Esophagus squamous epithelium (tissue), 5 donors: ENCODE measurements at regions not wholly inside any gene's neighbourhood (a gene's known extent, or its start where the extent isn't known, plus 50 kb on each side); places are given as distances from the start of the nearest gene placed in this dataset.

Source experiments
- DNase-seq: peaks from one replicate; lab custom pipeline; 2025; lab: John Stamatoyannopoulos, UW
- H3K27ac ChIP-seq, 4 donors: fragments of 200-600 bp; sonication (generic); one replicate each; pipeline ENCODE4 v1.5.1; 2016 to 2019; ENCODE audit warnings: mild to moderate bottlenecking in 1 of 4
- H3K27me3 ChIP-seq, 4 donors: fragments of 200-600 bp; sonication (generic); 1 replicate in 3 of 4; 2 replicates in 1 of 4; pipeline versions ENCODE4 v1.5.1 to v1.6.0; 2017 to 2021; ENCODE audit warnings: antibody characterized with exemption in 1 of 4
- H3K36me3 ChIP-seq, 3 donors: fragments of 200-600 bp; sonication (generic); one replicate each; pipeline ENCODE4 v1.5.1; 2016 to 2019
- H3K4me1 ChIP-seq, 3 donors: fragments of 200-600 bp; sonication (generic); one replicate each; pipeline ENCODE4 v1.5.1; 2017 to 2019
- H3K4me3 ChIP-seq, 4 donors: fragments of 200-600 bp; sonication (generic); 1 replicate in 3 of 4; 2 replicates in 1 of 4; pipeline ENCODE4 v1.5.1; 2016 to 2019; ENCODE audit warnings: mild to moderate bottlenecking in 2 of 4, moderate library complexity in 1 of 4
- H3K9me3 ChIP-seq, 3 donors: fragments of 200-600 bp; sonication (generic); one replicate each; pipeline ENCODE4 v1.5.1; 2016 to 2019
- POLR2A ChIP-seq, 4 donors: fragments of 450-650 bp; IDR thresholded peaks; one replicate each; pipeline ENCODE4 v1.6.1; 2017; ENCODE audit warnings: antibody characterized with exemption in 4 of 4, mild to moderate bottlenecking in 4 of 4, moderate library complexity in 3 of 4
- WGBS, 2 donors: methylation state at CpG; one replicate each; pipeline ENCODE4 v1.1.5; 2018; 5-methylcytosine and 5-hydroxymethylcytosine counted together
- intact Hi-C: fragments of 100-400 bp; cut with DNase I; formaldehyde crosslinking; loops from one replicate; pipeline ENCODE4 v1.15.0; 2022
- TF ChIP-seq, protein P1 (sequence below), 6 experiments: fragments of 450-650 bp in 4 of 6; fragments of 200-600 bp in 2 of 6; sonication (generic) in 2 of 6; IDR thresholded peaks; one replicate each; pipeline ENCODE4 v1.5.1; 2016 to 2019; ENCODE audit warnings: antibody characterized with exemption in 6 of 6, mild to moderate bottlenecking in 4 of 6, moderate library complexity in 4 of 6
- donor health status: DM: yes; HTN: yes; CAD: no.

DNA sequence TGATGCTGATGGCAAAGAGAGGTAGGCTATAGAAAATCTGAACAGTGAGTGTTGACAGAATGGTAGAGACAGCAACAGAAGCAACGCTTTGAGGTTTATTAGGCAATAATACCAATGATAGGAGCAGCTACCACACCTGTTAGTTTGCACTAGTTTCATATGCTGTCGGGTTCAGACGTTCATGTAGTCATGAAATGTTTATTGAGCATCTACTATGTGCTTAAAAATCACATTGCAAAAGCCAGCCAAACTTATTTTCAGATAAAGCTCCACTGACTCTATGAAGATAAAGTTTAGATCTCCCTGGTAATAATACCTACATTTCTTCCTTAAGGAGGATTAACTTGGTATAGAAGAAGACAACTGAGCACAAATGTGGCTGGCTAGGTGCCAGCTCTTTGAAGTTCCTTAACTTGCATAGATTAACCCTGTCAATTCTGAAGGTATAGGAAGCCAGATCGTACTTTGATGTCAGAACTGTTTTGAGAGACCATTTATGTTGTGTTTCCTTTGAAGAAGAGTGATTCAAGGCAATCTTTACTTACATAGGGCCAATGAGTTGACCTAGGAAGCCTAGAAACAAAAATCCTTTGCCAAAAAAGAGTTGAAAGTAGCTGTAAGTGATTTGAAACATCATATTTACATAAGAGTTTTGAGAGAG is 71.5 kb downstream of the DISP1 start:
- WGBS, 2 donors: 48 to 50% methylated on average over 4 of the region's 4 CpGs
- H3K27ac ChIP-seq: peak overlapping the region in 1 of 4 donors; percentile 14
- intact Hi-C loops: no loop called here
- H3K4me3 ChIP-seq: no peak overlapping the region
- DNase-seq: no peak
- no peaks in the 10 kb centered on the region for H3K9me3 ChIP-seq
- H3K27me3 ChIP-seq: no peaks in the 10 kb centered on the region
- H3K36me3 ChIP-seq: no peaks in the 10 kb centered on the region
- H3K4me1 ChIP-seq: peaks cover 3 to 22% (median 6%) of the 10 kb centered on the region in 3 donors
- TF ChIP-seq POLR2A (IDR thresholded peaks at IDR 0.05): no peak
- TF ChIP-seq, protein P1, sequence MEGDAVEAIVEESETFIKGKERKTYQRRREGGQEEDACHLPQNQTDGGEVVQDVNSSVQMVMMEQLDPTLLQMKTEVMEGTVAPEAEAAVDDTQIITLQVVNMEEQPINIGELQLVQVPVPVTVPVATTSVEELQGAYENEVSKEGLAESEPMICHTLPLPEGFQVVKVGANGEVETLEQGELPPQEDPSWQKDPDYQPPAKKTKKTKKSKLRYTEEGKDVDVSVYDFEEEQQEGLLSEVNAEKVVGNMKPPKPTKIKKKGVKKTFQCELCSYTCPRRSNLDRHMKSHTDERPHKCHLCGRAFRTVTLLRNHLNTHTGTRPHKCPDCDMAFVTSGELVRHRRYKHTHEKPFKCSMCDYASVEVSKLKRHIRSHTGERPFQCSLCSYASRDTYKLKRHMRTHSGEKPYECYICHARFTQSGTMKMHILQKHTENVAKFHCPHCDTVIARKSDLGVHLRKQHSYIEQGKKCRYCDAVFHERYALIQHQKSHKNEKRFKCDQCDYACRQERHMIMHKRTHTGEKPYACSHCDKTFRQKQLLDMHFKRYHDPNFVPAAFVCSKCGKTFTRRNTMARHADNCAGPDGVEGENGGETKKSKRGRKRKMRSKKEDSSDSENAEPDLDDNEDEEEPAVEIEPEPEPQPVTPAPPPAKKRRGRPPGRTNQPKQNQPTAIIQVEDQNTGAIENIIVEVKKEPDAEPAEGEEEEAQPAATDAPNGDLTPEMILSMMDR (IDR thresholded peaks at IDR 0.05): no peak

DNA sequence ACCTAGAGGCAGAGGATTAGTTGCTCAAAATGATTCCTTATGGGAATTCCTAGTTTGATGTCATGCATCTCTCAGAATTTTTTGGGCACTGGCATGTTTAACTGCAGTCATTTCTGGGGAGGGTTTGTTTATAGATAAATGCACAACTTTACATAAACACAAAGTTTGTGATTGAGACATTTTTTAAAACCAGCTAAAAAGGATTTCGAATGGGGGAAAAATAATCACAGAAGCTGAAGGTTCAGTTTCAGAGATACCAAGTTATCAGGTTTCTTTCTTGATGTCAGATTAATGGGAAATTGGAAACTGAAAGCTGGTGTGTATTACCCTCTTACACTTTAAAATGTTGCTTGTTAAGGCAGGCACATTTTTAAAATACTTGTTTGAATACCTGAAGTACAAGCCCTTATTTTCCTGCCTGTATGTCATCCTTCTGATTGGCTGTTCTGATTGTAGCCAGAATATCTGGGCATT is 72.1 kb downstream of the DISP1 start:
- Histone ChIP-seq H3K27me3 (no peaks in the 10 kb centered on the region), H3K4me3 (no peak overlapping the region), H3K27ac (peak overlapping the region in 1 of 4 donors; percentile 14), H3K36me3 (no peaks in the 10 kb centered on the region), H3K9me3 (no peaks in the 10 kb centered on the region), H3K4me1 (peaks cover 3 to 22% (median 6%) of the 10 kb centered on the region in 3 donors)
- no peak for DNase-seq
- intact Hi-C loops: no loop called here
- TF ChIP-seq, protein P1 (IDR thresholded peaks at IDR 0.05): no peak
- no peak for TF ChIP-seq POLR2A (IDR thresholded peaks at IDR 0.05)
- 18 to 20% methylated on average over 1 of the region's 1 CpG for WGBS, 2 donors

DNA sequence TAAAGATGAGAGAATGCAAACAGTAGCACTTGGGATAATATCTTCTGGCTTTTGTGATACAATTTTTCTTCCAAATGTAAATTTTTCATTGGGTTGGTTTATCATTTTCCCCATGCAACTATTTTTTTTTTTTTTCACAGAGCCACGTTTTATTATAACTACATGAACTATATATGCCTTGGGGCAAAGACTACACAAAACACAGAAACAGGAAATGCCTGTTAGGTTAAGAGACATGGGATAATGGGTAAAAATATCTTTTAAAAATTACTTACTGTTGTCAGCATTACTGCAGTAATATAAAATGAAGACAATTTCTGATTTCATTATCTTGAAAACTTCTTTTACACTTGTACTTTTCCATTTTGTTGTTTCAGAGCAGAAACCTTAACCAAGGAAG is 74.6 kb downstream of the DISP1 start:
- no peaks in the 10 kb centered on the region for H3K27me3 ChIP-seq
- H3K27ac ChIP-seq: no peak overlapping the region
- WGBS, 2 donors: 0 to 8% methylated on average over 1 of the region's 1 CpG
- H3K36me3 ChIP-seq: no peaks in the 10 kb centered on the region
- H3K4me1 ChIP-seq: peaks cover 3 to 29% (median 6%) of the 10 kb centered on the region in 3 donors
- H3K9me3 ChIP-seq: no peaks in the 10 kb centered on the region
- TF ChIP-seq, protein P1 (IDR thresholded peaks at IDR 0.05): no peak
- TF ChIP-seq POLR2A (IDR thresholded peaks at IDR 0.05): no peak
- intact Hi-C loops: no loop called here
- no peak overlapping the region for H3K4me3 ChIP-seq
- DNase-seq: no peak

DNA sequence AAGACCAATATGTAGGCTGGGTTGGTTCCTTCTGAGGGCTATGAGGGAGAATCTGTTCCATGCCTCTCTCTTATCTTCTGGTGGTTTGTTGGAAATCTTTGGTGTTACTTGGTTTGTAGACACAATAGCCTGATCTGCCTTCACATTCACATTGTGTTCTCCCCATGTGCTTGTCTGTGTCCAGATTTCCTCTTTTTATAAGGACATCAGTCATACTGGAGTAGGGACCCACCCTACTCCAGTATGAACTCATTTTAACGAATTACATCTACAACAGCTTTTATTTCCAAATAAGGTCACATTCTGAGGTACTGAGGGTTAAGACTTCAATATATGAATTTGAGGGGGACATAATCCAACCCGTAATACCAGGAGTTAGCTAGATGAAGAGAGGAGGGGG is 75.9 kb downstream of the DISP1 start:
- H3K36me3 ChIP-seq: no peaks in the 10 kb centered on the region
- H3K4me3 ChIP-seq: no peak overlapping the region
- peaks cover 3 to 29% (median 6%) of the 10 kb centered on the region in 3 donors for H3K4me1 ChIP-seq
- no peak for DNase-seq
- intact Hi-C loops: no loop called here
- no peak for TF ChIP-seq POLR2A (IDR thresholded peaks at IDR 0.05)
- TF ChIP-seq, protein P1 (IDR thresholded peaks at IDR 0.05): no peak
- H3K27me3 ChIP-seq: no peaks in the 10 kb centered on the region
- WGBS, 2 donors: 88 to 92% methylated on average over 2 of the region's 2 CpGs
- no peak overlapping the region for H3K27ac ChIP-seq
- no peaks in the 10 kb centered on the region for H3K9me3 ChIP-seq

DNA sequence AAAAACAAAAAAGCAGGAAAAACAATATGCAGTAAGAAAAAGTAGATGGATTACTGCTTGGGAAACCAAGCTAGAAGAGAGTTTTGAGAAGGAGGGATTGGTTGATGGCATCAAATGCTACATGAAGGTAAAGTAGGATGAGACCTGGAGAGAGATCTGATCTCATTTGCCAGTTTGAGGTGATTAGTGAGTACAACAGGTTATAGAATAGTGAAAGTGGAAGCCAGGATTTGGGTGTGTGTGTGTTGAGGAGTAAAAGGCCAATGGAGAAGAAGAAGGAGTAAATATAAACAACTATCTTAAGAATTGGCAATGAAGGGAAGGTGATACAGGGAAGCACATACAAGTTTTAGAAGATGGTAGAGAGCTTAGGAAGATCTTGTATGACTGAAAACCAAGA is 76.7 kb downstream of the DISP1 start:
- Histone ChIP-seq H3K36me3 (no peaks in the 10 kb centered on the region), H3K9me3 (no peaks in the 10 kb centered on the region), H3K27ac (no peak overlapping the region), H3K4me1 (peaks cover under 1 to 22% (median 6%) of the 10 kb centered on the region in 3 donors), H3K4me3 (no peak overlapping the region), H3K27me3 (no peaks in the 10 kb centered on the region)
- DNase-seq: no peak
- intact Hi-C loops: no loop called here
- TF ChIP-seq, protein P1 (IDR thresholded peaks at IDR 0.05): no peak
- no peak for TF ChIP-seq POLR2A (IDR thresholded peaks at IDR 0.05)
